ENCODE measurements at regions not wholly inside any gene's neighbourhood (a gene's known extent, or its start where the extent isn't known, plus 50 kb on each side); places are given as distances from the start of the nearest gene placed in this dataset.

DNA sequence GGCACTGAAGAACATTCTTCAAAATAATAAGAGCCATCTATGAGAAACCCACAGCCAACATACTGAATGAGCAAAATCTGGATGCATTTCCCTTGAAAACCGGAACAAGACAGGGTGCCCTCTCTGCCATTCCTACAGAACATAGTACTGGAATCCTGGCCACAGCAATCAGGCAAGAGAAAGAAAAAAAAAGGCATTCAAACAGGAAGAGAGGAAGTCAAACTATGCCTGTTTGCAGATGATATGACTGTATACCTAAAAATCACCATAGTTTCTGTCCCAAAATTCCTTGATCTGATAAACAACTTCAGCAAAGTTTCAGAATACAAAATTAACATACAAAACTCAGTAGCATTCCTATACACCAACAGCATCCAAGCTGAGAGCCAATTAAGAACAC lies 119.5 kb upstream of the PARD3B start:
- H3K4me3 ChIP-seq = no peak overlapping the region
- H3K9me3 ChIP-seq = no peaks in the 10 kb centered on the region
- H3K36me3 ChIP-seq = no peaks in the 10 kb centered on the region
- WGBS = 95% methylated on average over 1 of the region's 1 CpG
- no peak for DNase-seq (ENCODE audit: low spot score)
- no peaks in the 10 kb centered on the region for H3K4me1 ChIP-seq (replicated peaks)
- H3K27me3 ChIP-seq (replicated peaks; ENCODE audit: insufficient read depth) = no peaks in the 10 kb centered on the region
- no peak overlapping the region for H3K27ac ChIP-seq
- TF ChIP-seq POLR2A (IDR thresholded peaks at IDR 0.05) (no peak), POLR2AphosphoS5 (IDR thresholded peaks at IDR 0.05) (no peak)
- TF ChIP-seq, protein P1, sequence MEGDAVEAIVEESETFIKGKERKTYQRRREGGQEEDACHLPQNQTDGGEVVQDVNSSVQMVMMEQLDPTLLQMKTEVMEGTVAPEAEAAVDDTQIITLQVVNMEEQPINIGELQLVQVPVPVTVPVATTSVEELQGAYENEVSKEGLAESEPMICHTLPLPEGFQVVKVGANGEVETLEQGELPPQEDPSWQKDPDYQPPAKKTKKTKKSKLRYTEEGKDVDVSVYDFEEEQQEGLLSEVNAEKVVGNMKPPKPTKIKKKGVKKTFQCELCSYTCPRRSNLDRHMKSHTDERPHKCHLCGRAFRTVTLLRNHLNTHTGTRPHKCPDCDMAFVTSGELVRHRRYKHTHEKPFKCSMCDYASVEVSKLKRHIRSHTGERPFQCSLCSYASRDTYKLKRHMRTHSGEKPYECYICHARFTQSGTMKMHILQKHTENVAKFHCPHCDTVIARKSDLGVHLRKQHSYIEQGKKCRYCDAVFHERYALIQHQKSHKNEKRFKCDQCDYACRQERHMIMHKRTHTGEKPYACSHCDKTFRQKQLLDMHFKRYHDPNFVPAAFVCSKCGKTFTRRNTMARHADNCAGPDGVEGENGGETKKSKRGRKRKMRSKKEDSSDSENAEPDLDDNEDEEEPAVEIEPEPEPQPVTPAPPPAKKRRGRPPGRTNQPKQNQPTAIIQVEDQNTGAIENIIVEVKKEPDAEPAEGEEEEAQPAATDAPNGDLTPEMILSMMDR (IDR thresholded peaks at IDR 0.05) = no peak
- intact Hi-C loops (cut with DNase I) = no loop called here

DNA sequence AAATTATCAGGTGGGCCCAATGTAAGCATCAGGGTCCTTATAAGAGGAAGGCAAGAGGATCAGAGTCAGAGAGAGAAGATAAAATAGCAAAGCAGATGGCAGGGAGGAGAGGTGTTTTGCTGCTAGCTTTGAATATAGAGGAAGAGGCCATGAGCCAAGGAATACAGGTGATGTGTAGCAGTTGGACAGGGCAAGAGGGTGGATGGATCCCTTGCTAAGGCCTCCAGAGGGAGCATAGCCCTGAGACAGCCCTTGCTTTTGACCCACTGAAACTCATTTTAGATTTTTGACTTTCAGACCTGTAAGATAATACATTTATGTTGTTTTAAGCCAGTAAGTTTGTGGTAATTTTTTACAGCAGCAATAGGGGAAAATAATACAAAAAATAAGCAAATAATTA lies 116.6 kb upstream of the PARD3B start:
- Histone ChIP-seq H3K4me3 (no peak overlapping the region), H3K4me1 (replicated peaks) (no peaks in the 10 kb centered on the region), H3K9me3 (no peaks in the 10 kb centered on the region), H3K27me3 (replicated peaks; ENCODE audit: insufficient read depth) (no peaks in the 10 kb centered on the region), H3K36me3 (no peaks in the 10 kb centered on the region), H3K27ac (no peak overlapping the region)
- TF ChIP-seq, protein P1 (IDR thresholded peaks at IDR 0.05) = no peak
- TF ChIP-seq POLR2A (IDR thresholded peaks at IDR 0.05) (no peak), POLR2AphosphoS5 (IDR thresholded peaks at IDR 0.05) (no peak)
- intact Hi-C loops (cut with DNase I) = no loop called here
- DNase-seq (ENCODE audit: low spot score) = no peak

DNA sequence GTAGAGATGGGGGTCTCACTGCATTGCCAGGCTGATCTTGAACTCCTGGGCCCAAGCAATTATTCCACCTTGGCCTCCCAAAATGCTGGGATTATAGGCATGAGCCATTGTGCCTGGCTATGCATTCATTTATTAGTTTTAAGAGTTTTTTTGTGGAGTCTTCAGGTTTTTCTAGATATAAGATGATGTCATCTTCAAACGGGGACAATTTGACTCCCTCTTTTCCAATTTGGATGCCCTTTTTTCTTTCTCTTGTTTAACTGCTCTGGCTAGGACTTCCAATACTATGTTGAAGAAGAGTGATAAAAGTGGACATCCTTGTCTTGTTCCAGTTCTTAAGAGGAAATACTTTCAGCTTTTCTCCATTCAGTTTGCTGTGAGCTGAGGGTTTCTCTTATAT lies 113.7 kb upstream of the PARD3B start:
- WGBS = 90% methylated on average over 1 of the region's 1 CpG
- H3K27ac ChIP-seq = no peak overlapping the region
- no peaks in the 10 kb centered on the region for H3K9me3 ChIP-seq
- no peaks in the 10 kb centered on the region for H3K27me3 ChIP-seq (replicated peaks; ENCODE audit: insufficient read depth)
- no peak for DNase-seq (ENCODE audit: low spot score)
- H3K4me3 ChIP-seq = no peak overlapping the region
- TF ChIP-seq POLR2A (IDR thresholded peaks at IDR 0.05) (no peak), POLR2AphosphoS5 (IDR thresholded peaks at IDR 0.05) (no peak)
- TF ChIP-seq, protein P1 (IDR thresholded peaks at IDR 0.05) = no peak
- H3K36me3 ChIP-seq = no peaks in the 10 kb centered on the region
- no peaks in the 10 kb centered on the region for H3K4me1 ChIP-seq (replicated peaks)
- intact Hi-C loops (cut with DNase I) = no loop called here

DNA sequence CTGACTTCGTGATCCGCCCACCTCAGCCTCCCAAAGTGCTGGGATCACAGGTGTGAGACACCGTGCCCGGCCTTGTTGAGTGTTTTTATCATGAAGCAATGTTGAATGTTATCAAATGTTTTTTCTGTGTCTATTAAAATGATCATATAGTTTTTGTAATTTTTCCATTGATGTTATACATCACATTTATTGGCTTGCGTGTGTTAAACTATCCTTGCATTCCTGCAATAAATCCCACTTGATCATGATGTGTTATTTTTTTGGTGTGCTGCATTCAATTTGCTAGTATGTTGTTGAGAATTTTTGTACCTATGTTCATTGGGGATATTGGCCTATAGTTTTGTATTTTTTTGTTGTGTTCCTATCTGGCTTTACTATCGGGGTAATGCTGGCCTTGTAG lies 113.1 kb upstream of the PARD3B start:
- H3K9me3 ChIP-seq = no peaks in the 10 kb centered on the region
- H3K27ac ChIP-seq = no peak overlapping the region
- H3K4me1 ChIP-seq (replicated peaks) = no peaks in the 10 kb centered on the region
- WGBS = 96% methylated on average over 6 of the region's 6 CpGs
- H3K4me3 ChIP-seq = no peak overlapping the region
- intact Hi-C loops (cut with DNase I) = no loop called here
- no peak for DNase-seq (ENCODE audit: low spot score)
- no peaks in the 10 kb centered on the region for H3K27me3 ChIP-seq (replicated peaks; ENCODE audit: insufficient read depth)
- no peak for TF ChIP-seq POLR2A (IDR thresholded peaks at IDR 0.05)
- no peak for TF ChIP-seq POLR2AphosphoS5 (IDR thresholded peaks at IDR 0.05)
- TF ChIP-seq, protein P1 (IDR thresholded peaks at IDR 0.05) = no peak
- H3K36me3 ChIP-seq = no peaks in the 10 kb centered on the region

DNA sequence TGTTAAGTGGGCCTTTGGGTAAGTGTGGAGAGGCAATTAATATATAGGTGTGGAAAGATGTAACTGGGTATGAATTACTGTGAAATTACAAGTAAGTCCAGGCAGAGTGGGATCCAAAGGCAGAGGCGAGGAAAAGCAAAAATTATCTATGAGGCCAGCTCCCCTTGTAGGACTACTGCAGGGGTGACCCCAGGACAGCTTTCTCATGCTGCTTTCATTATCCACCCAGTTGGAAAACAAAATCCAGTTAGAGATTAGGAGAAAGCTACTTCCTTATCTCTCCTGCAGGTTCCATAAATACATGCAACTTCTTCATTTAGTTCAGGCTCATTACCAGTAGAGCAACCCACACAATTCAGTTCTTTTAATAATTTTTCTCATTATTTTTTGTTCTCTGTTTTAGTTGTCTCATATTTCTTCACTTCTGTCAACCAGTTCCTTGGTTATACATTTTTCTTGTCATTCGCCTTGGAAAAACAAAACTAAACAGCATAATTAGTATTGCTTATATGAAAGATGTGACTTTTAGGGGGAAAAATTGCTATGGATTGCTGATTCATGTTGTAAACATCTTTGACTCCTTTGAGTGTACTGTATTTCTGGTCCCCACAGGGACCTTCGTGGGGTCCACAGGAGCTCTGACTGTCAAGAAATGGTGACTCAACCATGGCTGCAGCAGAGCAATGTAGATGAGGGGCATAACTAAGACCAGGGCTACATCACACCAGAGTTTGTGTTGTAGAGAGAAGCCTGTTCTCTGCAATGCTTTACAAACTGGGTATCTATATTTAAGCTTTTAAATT lies 110.4 kb upstream of the PARD3B start:
- 83% methylated on average over 3 of the region's 3 CpGs for WGBS
- no peak overlapping the region for H3K27ac ChIP-seq
- no peaks in the 10 kb centered on the region for H3K27me3 ChIP-seq (replicated peaks; ENCODE audit: insufficient read depth)
- no peak overlapping the region for H3K4me3 ChIP-seq
- no peak for DNase-seq (ENCODE audit: low spot score)
- intact Hi-C loops (cut with DNase I) = no loop called here
- H3K9me3 ChIP-seq = no peaks in the 10 kb centered on the region
- no peaks in the 10 kb centered on the region for H3K4me1 ChIP-seq (replicated peaks)
- no peaks in the 10 kb centered on the region for H3K36me3 ChIP-seq
- no peak for TF ChIP-seq POLR2AphosphoS5 (IDR thresholded peaks at IDR 0.05)
- TF ChIP-seq POLR2A (IDR thresholded peaks at IDR 0.05) = no peak
- TF ChIP-seq, protein P1 (IDR thresholded peaks at IDR 0.05) = no peak

Data from prostate gland (tissue), 2 donors.